Cardiac muscle cell (in vitro differentiated cells and primary cell): ENCODE measurements at regions not wholly inside any gene's neighbourhood (a gene's known extent, or its start where the extent isn't known, plus 50 kb on each side); places are given as distances from the start of the nearest gene placed in this dataset.

Experiments
- DNase-seq, 2 donors: peaks; one replicate each; pipeline versions ENCODE4 v3.0.0 to v3.0.0-alpha.2; 2010 to 2017; ENCODE audit warnings: low read depth in 1 of 2, low spot score in 1 of 2
- H3K27ac ChIP-seq: fragments of 200-600 bp; sonication (generic); 2 replicates; pipeline ENCODE4 v1.5.1; 2016
- H3K27me3 ChIP-seq: fragments of 200-600 bp; sonication (generic); 2 replicates; pipeline ENCODE4 v1.6.0; 2016; ENCODE audit warnings: control low read depth
- H3K36me3 ChIP-seq: fragments of 200-600 bp; sonication (generic); 2 replicates; pipeline ENCODE4 v1.5.1; 2016; ENCODE audit warnings: control low read depth
- H3K4me1 ChIP-seq: fragments of 200-600 bp; sonication (generic); 2 replicates; pipeline ENCODE4 v1.8.1; 2017; ENCODE audit warnings: low read depth, mild to moderate bottlenecking, mixed run types
- H3K4me3 ChIP-seq: fragments of 200-600 bp; sonication (generic); 2 replicates; pipeline ENCODE4 v1.5.1; 2016; ENCODE audit warnings: mild to moderate bottlenecking
- H3K9me3 ChIP-seq: fragments of 200-600 bp; sonication (generic); 2 replicates; pipeline ENCODE4 v1.5.1; 2017; ENCODE audit warnings: low read depth, mild to moderate bottlenecking, control low read depth
- TF ChIP-seq, protein P1 (sequence below): IDR thresholded peaks from 2 replicates; pipeline ENCODE4 v1.5.1; 2012; ENCODE audit warnings: low read depth, mild to moderate bottlenecking, low read length

DNA sequence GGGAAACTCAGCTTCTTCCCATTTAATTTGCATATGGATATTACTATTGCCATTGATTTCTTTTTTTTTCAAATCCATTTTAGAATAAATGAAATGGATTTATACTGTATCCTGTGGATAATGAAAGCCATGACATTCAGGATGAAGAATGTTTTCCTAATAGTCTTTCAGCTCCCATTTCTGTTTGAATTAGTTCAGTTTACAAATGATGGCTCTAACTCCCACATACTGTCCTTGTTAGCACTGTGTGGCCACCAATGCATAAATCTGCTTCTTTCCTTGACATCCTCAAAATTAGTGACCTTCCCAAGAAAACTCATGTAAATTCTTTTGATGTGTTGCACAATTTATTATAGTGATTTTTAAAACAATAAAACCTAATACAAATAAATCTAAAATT, 693.2 kb upstream of the GJE1 start:
- Histone ChIP-seq H3K27me3 (no peaks in the 10 kb centered on the region), H3K4me3 (no peak overlapping the region), H3K9me3 (no peaks in the 10 kb centered on the region), H3K4me1 (no peaks in the 10 kb centered on the region), H3K36me3 (no peaks in the 10 kb centered on the region), H3K27ac (no peak overlapping the region)
- DNase-seq, result no peak
- TF ChIP-seq, protein P1, sequence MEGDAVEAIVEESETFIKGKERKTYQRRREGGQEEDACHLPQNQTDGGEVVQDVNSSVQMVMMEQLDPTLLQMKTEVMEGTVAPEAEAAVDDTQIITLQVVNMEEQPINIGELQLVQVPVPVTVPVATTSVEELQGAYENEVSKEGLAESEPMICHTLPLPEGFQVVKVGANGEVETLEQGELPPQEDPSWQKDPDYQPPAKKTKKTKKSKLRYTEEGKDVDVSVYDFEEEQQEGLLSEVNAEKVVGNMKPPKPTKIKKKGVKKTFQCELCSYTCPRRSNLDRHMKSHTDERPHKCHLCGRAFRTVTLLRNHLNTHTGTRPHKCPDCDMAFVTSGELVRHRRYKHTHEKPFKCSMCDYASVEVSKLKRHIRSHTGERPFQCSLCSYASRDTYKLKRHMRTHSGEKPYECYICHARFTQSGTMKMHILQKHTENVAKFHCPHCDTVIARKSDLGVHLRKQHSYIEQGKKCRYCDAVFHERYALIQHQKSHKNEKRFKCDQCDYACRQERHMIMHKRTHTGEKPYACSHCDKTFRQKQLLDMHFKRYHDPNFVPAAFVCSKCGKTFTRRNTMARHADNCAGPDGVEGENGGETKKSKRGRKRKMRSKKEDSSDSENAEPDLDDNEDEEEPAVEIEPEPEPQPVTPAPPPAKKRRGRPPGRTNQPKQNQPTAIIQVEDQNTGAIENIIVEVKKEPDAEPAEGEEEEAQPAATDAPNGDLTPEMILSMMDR, result no peak

DNA sequence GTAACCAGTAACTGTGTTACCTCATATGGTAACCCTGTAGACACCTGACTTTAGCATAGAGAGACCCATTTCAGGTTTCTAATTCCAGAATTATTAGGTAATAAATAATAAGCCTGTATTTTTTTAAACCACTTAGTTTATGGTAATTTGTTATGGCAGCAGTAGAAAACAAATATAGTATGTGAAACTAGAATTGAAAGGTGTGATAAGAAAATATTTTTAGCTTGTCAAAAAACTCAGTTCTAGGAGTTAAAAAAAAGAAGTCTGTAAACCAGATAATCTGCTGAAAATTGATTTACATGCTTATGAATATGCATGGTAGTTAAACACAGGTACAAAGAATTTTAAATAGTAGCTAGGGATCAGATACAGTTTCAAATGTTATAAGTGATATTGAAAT, 695.0 kb upstream of the GJE1 start:
- TF ChIP-seq, protein P1, result no peak
- DNase-seq, result no peak
- Histone ChIP-seq H3K27ac (no peak overlapping the region), H3K4me3 (no peak overlapping the region), H3K36me3 (no peaks in the 10 kb centered on the region), H3K27me3 (no peaks in the 10 kb centered on the region), H3K9me3 (no peaks in the 10 kb centered on the region), H3K4me1 (no peaks in the 10 kb centered on the region)

DNA sequence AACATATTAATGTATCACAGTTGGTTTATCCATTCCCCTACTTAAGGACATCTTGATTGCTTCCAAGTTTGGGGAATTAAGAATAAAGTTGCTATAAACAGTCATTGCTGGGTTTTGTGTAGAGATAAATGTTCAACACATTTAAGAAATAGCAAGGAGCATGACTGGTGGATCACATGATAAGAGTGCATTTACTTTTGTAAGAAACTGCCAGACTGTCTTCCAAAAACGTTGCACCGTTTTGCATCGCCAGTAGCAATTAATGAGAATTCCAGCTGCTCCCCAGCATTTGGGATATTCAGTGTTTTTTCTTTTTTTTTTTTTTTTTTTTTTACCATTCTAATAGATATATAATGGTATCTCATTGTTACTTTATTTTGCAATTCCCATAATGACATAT, 695.7 kb upstream of the GJE1 start:
- no peak overlapping the region for H3K4me3 ChIP-seq
- DNase-seq, result no peak
- TF ChIP-seq, protein P1, result no peak
- H3K9me3 ChIP-seq, result no peaks in the 10 kb centered on the region
- H3K4me1 ChIP-seq, result no peaks in the 10 kb centered on the region
- H3K27ac ChIP-seq, result no peak overlapping the region
- H3K27me3 ChIP-seq, result no peaks in the 10 kb centered on the region
- no peaks in the 10 kb centered on the region for H3K36me3 ChIP-seq

DNA sequence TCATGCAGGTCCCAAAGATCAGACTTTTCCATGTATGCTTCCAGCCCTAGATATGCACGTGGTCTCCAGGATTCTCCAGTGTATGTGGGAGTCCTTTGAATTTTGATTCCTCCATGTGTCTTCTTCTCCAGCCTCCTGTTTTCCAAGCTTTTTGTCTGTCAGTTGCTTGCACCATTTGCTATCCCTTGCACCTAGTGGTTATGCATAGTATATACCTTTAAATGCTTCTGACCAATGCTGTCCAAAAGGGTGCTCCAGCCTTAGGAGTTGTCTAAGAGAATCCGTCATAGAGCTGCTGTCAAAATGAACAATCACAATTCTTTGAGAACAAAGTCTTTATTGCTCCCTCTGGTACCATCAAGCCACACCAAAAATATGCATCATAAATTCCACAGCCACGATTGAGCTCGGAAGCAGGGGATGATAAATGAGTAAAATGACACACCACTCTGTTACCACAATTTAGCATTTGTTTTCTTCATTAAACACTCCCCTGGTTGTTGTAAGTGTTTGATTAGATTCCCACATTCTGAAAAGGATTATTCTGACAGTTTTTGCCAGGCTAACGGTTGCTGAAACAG, 706.2 kb upstream of the GJE1 start:
- no peak overlapping the region for H3K27ac ChIP-seq
- no peak for DNase-seq
- no peaks in the 10 kb centered on the region for H3K36me3 ChIP-seq
- H3K4me1 ChIP-seq, result no peaks in the 10 kb centered on the region
- H3K27me3 ChIP-seq, result no peaks in the 10 kb centered on the region
- TF ChIP-seq, protein P1, result no peak
- no peak overlapping the region for H3K4me3 ChIP-seq
- H3K9me3 ChIP-seq, result no peaks in the 10 kb centered on the region

DNA sequence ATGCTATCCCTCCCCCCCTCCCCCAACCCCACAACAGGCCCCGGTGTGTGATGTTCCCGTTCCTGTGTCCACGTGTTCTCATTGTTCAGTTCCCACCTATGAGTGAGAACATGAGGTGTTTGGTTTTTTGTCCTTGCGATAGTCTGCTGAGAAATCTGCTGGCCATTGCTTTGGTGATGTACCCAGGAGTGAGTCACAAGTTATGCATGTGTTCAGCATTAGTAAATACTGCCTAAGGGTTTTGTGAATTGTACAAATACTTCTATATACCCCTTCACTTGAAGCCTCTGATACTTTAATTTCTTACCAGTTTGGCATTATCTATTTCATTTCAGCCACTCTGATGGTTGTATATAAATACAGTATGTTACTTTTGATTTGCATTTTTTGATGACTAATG, 711.3 kb upstream of the GJE1 start:
- DNase-seq, result peak in 1 of 2 donors; percentile 66
- TF ChIP-seq, protein P1, result no peak

DNA sequence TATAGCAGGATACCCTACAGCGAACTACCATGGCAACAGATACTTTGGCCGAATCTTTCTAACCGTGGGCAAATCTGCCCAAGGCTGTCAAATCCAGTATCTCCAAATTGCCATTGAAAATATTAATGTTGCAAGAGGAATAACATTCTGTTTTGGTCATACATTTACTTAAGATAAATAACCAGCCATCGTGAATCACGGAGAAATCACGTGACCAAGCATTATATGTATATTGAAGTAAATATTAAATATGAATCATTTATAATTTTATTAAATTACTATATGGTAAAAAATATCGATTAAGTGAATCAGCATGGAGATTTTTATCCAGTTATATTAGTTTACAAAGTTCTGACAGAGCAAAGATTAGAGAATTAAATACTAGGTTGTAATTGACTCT, 714.6 kb upstream of the GJE1 start:
- no peak overlapping the region for H3K4me3 ChIP-seq
- no peak overlapping the region for H3K27ac ChIP-seq
- H3K4me1 ChIP-seq, result peaks cover 8% of the 10 kb centered on the region
- H3K27me3 ChIP-seq, result no peaks in the 10 kb centered on the region
- no peaks in the 10 kb centered on the region for H3K9me3 ChIP-seq
- H3K36me3 ChIP-seq, result no peaks in the 10 kb centered on the region
- TF ChIP-seq, protein P1, result no peak
- DNase-seq, result no peak

More for the DNA sequence above, 711.3 kb upstream of the GJE1 start:
- no peak overlapping the region for H3K27ac ChIP-seq
- H3K4me1 ChIP-seq, result no peaks in the 10 kb centered on the region
- no peaks in the 10 kb centered on the region for H3K9me3 ChIP-seq
- H3K36me3 ChIP-seq, result no peaks in the 10 kb centered on the region
- H3K27me3 ChIP-seq, result no peaks in the 10 kb centered on the region
- H3K4me3 ChIP-seq, result no peak overlapping the region
